ENCODE measurements at regions not wholly inside any gene's neighbourhood (a gene's known extent, or its start where the extent isn't known, plus 50 kb on each side); places are given as distances from the start of the nearest gene placed in this dataset.

DNA sequence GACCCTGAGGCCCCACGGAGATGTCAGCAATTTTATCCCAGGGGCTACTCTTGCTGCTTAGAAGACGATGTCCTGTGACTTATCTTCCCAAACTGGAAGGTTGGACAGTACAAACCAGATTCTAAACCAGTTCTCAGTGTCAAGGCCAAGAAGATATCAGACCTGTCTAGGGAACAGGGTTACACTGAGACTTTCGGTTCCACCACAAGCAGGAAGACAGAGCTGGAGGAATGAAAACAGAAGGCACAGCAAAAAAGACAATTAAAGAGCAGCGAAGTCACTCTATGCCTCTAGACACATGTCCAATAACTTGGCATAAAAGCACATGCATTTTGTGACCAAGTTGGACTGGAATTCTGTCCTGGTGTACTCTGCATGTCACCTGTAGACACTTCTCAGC is 73.4 kb upstream of the TMEM252 start:
- TF ChIP-seq POLR2A (IDR thresholded peaks at IDR 0.05) (no peak), POLR2AphosphoS5 (IDR thresholded peaks at IDR 0.05) (no peak)
- TF ChIP-seq, protein P1, sequence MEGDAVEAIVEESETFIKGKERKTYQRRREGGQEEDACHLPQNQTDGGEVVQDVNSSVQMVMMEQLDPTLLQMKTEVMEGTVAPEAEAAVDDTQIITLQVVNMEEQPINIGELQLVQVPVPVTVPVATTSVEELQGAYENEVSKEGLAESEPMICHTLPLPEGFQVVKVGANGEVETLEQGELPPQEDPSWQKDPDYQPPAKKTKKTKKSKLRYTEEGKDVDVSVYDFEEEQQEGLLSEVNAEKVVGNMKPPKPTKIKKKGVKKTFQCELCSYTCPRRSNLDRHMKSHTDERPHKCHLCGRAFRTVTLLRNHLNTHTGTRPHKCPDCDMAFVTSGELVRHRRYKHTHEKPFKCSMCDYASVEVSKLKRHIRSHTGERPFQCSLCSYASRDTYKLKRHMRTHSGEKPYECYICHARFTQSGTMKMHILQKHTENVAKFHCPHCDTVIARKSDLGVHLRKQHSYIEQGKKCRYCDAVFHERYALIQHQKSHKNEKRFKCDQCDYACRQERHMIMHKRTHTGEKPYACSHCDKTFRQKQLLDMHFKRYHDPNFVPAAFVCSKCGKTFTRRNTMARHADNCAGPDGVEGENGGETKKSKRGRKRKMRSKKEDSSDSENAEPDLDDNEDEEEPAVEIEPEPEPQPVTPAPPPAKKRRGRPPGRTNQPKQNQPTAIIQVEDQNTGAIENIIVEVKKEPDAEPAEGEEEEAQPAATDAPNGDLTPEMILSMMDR (IDR thresholded peaks at IDR 0.05): no peak

Data from prostate gland (tissue), 2 donors.